Keratinocyte (primary cell): ENCODE measurements at regions not wholly inside any gene's neighbourhood (a gene's known extent, or its start where the extent isn't known, plus 50 kb on each side); places are given as distances from the start of the nearest gene placed in this dataset.

Experiments
- DNase-seq: peaks from one replicate; pipeline ENCODE4 v3.0.0-alpha.2; 2011; ENCODE audit warnings: low read depth, missing footprints, low spot score
- FAIRE-seq: peaks from 2 replicates; lab custom pipeline; 2011; peaks lifted over from hg19 to GRCh38; lab: Jason Lieb, UNC
- H2AFZ ChIP-seq: 2 replicates; pipeline ENCODE4 v1.6.0; 2012; ENCODE audit warnings: low read length, control low read depth, inconsistent platforms; ENCODE audit not compliant: control insufficient read depth
- H3K27ac ChIP-seq: 2 replicates; pipeline ENCODE4 v1.5.1; 2011; ENCODE audit warnings: low read length; ENCODE audit not compliant: control insufficient read depth, insufficient read depth
- H3K27me3 ChIP-seq: 3 replicates; pipeline ENCODE4 v1.6.0; 2011; ENCODE audit warnings: low read length; ENCODE audit not compliant: control insufficient read depth, insufficient read depth; ENCODE audit errors: extremely low read depth
- H3K36me3 ChIP-seq, 2 experiments: 2 replicates in 1 of 2; 3 replicates in 1 of 2; pipeline ENCODE4 v1.5.1; 2011; ENCODE audit warnings: low read length in 2 of 2, mild to moderate bottlenecking in 1 of 2; ENCODE audit not compliant: control insufficient read depth in 2 of 2, insufficient read depth in 2 of 2; ENCODE audit errors: extremely low read depth in 1 of 2
- H3K4me1 ChIP-seq: 3 replicates; pipeline ENCODE4 v1.5.1; 2011; ENCODE audit warnings: low read length; ENCODE audit not compliant: control insufficient read depth, insufficient read depth; ENCODE audit errors: extremely low read depth
- H3K4me2 ChIP-seq: 3 replicates; pipeline ENCODE4 v1.6.0; 2011; ENCODE audit warnings: low read depth, low read length; ENCODE audit not compliant: control insufficient read depth, insufficient read depth; ENCODE audit errors: extremely low read depth
- H3K4me3 ChIP-seq, 3 experiments: fragments of 200-600 bp in 1 of 3; sonication (generic) in 1 of 3; 2 replicates in 2 of 3; 3 replicates in 1 of 3; pipeline ENCODE4 v1.5.1; 2011 to 2016; ENCODE audit warnings: low read length in 3 of 3, mild to moderate bottlenecking in 3 of 3, control low read depth in 2 of 3, inconsistent platforms in 1 of 3, low read depth in 1 of 3, mixed read lengths in 1 of 3, mixed run types in 1 of 3, moderate library complexity in 1 of 3; ENCODE audit not compliant: control insufficient read depth in 2 of 3, insufficient read depth in 2 of 3; ENCODE audit errors: extremely low read depth in 1 of 3
- H3K79me2 ChIP-seq: 2 replicates; pipeline ENCODE4 v1.6.0; 2012; ENCODE audit warnings: low read length; ENCODE audit not compliant: control insufficient read depth, insufficient read depth
- H3K9ac ChIP-seq: 3 replicates; pipeline ENCODE4 v1.6.0; 2011; ENCODE audit warnings: low read length; ENCODE audit not compliant: control insufficient read depth, insufficient read depth; ENCODE audit errors: extremely low read depth
- H3K9me1 ChIP-seq: 3 replicates; pipeline ENCODE4 v1.6.0; 2011; ENCODE audit warnings: low read length; ENCODE audit not compliant: control insufficient read depth, insufficient read depth; ENCODE audit errors: extremely low read depth
- H3K9me3 ChIP-seq: 2 replicates; pipeline ENCODE4 v1.5.1; 2012; ENCODE audit warnings: low read depth, low read length; ENCODE audit not compliant: control insufficient read depth
- H4K20me1 ChIP-seq: 3 replicates; pipeline ENCODE4 v1.6.0; 2011; ENCODE audit warnings: low read length; ENCODE audit not compliant: control insufficient read depth, insufficient read depth; ENCODE audit errors: extremely low read depth
- EZH2 ChIP-seq: IDR thresholded peaks from one replicate; pipeline ENCODE4 v1.6.1; 2012; ENCODE audit warnings: inconsistent platforms, mild to moderate bottlenecking, low read length, moderate library complexity
- dilution Hi-C: fragments of 300-500 bp; cut with MboI; formaldehyde crosslinking; loops from one replicate; pipeline ENCODE4 v1.7.0; 2020; ENCODE audit warnings: low sequenced_read_pairs; ENCODE audit not compliant: extremely low pct_ligation_motif_present
- TF ChIP-seq, protein P1 (sequence below), 3 experiments: IDR thresholded peaks in 1 of 3; conservative IDR thresholded peaks in 1 of 3; optimal IDR thresholded peaks in 1 of 3; 2 replicates in 2 of 3; 3 replicates in 1 of 3; pipeline versions ENCODE3 to v1.5.1; 2011; ENCODE audit warnings: low read length in 3 of 3, mild to moderate bottlenecking in 3 of 3, moderate library complexity in 2 of 3, control low read depth in 1 of 3, inconsistent platforms in 1 of 3; ENCODE audit not compliant: insufficient read depth in 2 of 3; ENCODE audit errors: extremely low read depth in 1 of 3

DNA sequence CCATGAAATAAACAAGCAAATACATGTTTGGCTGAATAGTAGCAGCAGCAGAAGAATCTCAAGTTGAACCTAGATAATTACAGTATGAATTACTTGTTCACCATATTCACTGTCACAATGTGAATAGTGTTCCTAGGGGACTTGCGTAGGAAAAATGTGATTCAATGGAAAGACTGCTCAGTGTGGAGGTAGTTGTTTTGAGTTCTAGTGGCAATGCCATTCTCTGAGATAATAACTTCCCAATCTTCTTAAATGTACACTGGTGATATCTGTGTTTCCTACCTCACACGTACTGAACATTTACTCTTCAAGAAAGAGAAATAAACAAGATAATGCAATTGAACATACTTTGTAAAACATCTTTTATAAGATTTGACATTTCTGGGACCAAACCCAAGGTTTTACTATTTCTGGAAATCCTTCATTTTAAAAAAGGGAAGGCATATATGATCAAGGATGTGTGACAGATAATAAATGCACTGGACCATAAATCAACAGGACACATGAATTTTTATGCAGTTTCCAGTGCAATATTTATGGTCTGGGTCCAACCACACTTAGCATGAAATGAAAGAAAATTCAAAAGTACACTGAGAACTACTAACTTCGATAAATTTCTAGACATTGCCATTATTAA lies 598.3 kb upstream of the ZNF385D start:
- Histone ChIP-seq H3K9ac (no peak overlapping the region), H3K4me1 (no peaks in the 10 kb centered on the region), H3K4me3 (no peak overlapping the region), H3K27ac (no peak overlapping the region), H2AFZ (no peak overlapping the region), H3K9me1 (no peaks in the 10 kb centered on the region), H4K20me1 (no peaks in the 10 kb centered on the region), H3K36me3 (no peaks in the 10 kb centered on the region), H3K27me3 (no peaks in the 10 kb centered on the region), H3K9me3 (no peaks in the 10 kb centered on the region), H3K4me2 (no peak overlapping the region), H3K79me2 (no peaks in the 10 kb centered on the region)
- FAIRE-seq, result no peak
- dilution Hi-C loops, result no loop called here
- TF ChIP-seq EZH2, result no peak
- TF ChIP-seq, protein P1, sequence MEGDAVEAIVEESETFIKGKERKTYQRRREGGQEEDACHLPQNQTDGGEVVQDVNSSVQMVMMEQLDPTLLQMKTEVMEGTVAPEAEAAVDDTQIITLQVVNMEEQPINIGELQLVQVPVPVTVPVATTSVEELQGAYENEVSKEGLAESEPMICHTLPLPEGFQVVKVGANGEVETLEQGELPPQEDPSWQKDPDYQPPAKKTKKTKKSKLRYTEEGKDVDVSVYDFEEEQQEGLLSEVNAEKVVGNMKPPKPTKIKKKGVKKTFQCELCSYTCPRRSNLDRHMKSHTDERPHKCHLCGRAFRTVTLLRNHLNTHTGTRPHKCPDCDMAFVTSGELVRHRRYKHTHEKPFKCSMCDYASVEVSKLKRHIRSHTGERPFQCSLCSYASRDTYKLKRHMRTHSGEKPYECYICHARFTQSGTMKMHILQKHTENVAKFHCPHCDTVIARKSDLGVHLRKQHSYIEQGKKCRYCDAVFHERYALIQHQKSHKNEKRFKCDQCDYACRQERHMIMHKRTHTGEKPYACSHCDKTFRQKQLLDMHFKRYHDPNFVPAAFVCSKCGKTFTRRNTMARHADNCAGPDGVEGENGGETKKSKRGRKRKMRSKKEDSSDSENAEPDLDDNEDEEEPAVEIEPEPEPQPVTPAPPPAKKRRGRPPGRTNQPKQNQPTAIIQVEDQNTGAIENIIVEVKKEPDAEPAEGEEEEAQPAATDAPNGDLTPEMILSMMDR (optimal IDR thresholded peaks at IDR 0.05 in 1 of 3, IDR thresholded peaks at IDR 0.05 in 1 of 3, conservative IDR thresholded peaks at IDR 0.05 in 1 of 3; ENCODE audit: extremely low read depth in 1 of 3, insufficient read depth in 2 of 3, low read length in 3 of 3), result no peak
- no peak for DNase-seq

DNA sequence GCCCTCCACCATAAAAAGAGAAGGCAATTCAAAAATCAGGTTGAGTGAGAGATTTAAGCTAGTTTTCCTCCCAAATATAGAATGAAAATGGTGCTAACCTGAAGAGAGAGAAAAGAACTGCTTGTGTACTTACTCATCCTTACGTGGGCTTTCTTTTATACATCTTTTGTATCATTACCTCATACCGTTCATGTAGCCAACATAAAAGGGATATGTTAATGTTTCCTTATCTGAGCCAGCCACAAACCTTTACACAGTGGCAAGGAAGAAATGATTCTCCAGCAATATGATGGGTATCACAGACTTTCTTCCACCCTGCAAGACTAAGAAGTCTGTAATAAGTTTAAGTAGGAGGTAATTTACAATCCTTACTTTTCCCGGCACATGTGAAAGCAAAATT lies 600.8 kb upstream of the ZNF385D start:
- DNase-seq (no peak), FAIRE-seq (no peak)
- no peak overlapping the region for H3K4me2 ChIP-seq
- TF ChIP-seq EZH2, result no peak
- TF ChIP-seq, protein P1 (optimal IDR thresholded peaks at IDR 0.05 in 1 of 3, IDR thresholded peaks at IDR 0.05 in 1 of 3, conservative IDR thresholded peaks at IDR 0.05 in 1 of 3; ENCODE audit: extremely low read depth in 1 of 3, insufficient read depth in 2 of 3, low read length in 3 of 3), result no peak
- no peaks in the 10 kb centered on the region for H3K9me3 ChIP-seq
- dilution Hi-C loops, result no loop called here
- no peaks in the 10 kb centered on the region for H3K79me2 ChIP-seq
- H3K4me1 ChIP-seq, result no peaks in the 10 kb centered on the region
- H3K27ac ChIP-seq, result no peak overlapping the region
- no peaks in the 10 kb centered on the region for H4K20me1 ChIP-seq
- H3K9ac ChIP-seq, result no peak overlapping the region
- no peak overlapping the region for H2AFZ ChIP-seq
- no peaks in the 10 kb centered on the region for H3K9me1 ChIP-seq
- no peak overlapping the region for H3K4me3 ChIP-seq
- H3K36me3 ChIP-seq, result no peaks in the 10 kb centered on the region
- H3K27me3 ChIP-seq, result no peaks in the 10 kb centered on the region
